WTC11 (cell line): ENCODE measurements at regions not wholly inside any gene's neighbourhood (a gene's known extent, or its start where the extent isn't known, plus 50 kb on each side); places are given as distances from the start of the nearest gene placed in this dataset.

Experiments
- ATAC-seq: fragments of 200-7000 bp; cut with Tn5 transposase; 2 replicates; pipeline ENCODE4 v1.10.0; 2021; ENCODE audit warnings: mild to moderate bottlenecking, moderate library complexity
- CTCF ChIA-PET: fragments of 300-600 bp; sonication (Branson Sonifier 250); formaldehyde crosslinking; loops from one replicate; lab custom pipeline; 2021; ENCODE audit warnings: antibody characterized with exemption; lab: Charles Lee
- POLR2A ChIA-PET: fragments of 350-600 bp; sonication (Branson Sonifier 250); formaldehyde crosslinking; loops from one replicate; lab custom pipeline; 2021; ENCODE audit warnings: antibody characterized with exemption; lab: Charles Lee
- DNase-seq: peaks from one replicate; pipeline ENCODE4 v3.0.0; 2021; ENCODE audit warnings: low spot score
- H3K27ac Mint-ChIP-seq: 2 replicates; pipeline ENCODE4 v1.8.0; 2021; ENCODE audit warnings: mixed read lengths
- H3K27me3 Mint-ChIP-seq: 2 replicates; pipeline ENCODE4 v1.8.0; 2021; ENCODE audit warnings: low read depth, mild to moderate bottlenecking, moderate library complexity, mixed read lengths
- H3K36me3 Mint-ChIP-seq: 2 replicates; pipeline ENCODE4 v1.8.0; 2021; ENCODE audit warnings: mixed read lengths
- H3K4me1 Mint-ChIP-seq: 2 replicates; pipeline ENCODE4 v1.8.0; 2022; ENCODE audit warnings: mixed read lengths
- H3K4me3 Mint-ChIP-seq: 2 replicates; pipeline ENCODE4 v1.8.0; 2021; ENCODE audit warnings: mild to moderate bottlenecking, moderate library complexity, mixed read lengths
- H3K9me3 Mint-ChIP-seq: 2 replicates; pipeline ENCODE4 v1.8.0; 2021; ENCODE audit warnings: mixed read lengths
- CBFB ChIP-seq: sonication (generic); formaldehyde crosslinking; IDR thresholded peaks from 2 replicates; pipeline ENCODE4 v1.8.1; 2022; ENCODE audit warnings: mild to moderate bottlenecking, low read depth, missing genetic modification reagents
- CREB1 ChIP-seq: sonication (generic); formaldehyde crosslinking; IDR thresholded peaks from 2 replicates; pipeline ENCODE4 v1.8.0; 2023; ENCODE audit warnings: mild to moderate bottlenecking, missing genetic modification reagents
- CREM ChIP-seq: sonication (generic); formaldehyde crosslinking; IDR thresholded peaks from 2 replicates; pipeline ENCODE4 v1.8.1; 2022; ENCODE audit warnings: mild to moderate bottlenecking, missing genetic modification reagents, moderate library complexity
- FOXJ3 ChIP-seq: sonication (generic); formaldehyde crosslinking; IDR thresholded peaks from 2 replicates; pipeline ENCODE4 v1.9.0; 2021; ENCODE audit warnings: missing genetic modification reagents, mild to moderate bottlenecking, borderline replicate concordance
- IRF2 ChIP-seq: sonication (generic); formaldehyde crosslinking; IDR thresholded peaks from 2 replicates; pipeline ENCODE4 v1.8.0; 2022; ENCODE audit warnings: low read depth, missing genetic modification reagents, borderline replicate concordance
- NFATC4 ChIP-seq: fragments of 250-450 bp; sonication (Bioruptor Pico); IDR thresholded peaks from 2 replicates; pipeline ENCODE4 v1.9.0; 2021; ENCODE audit warnings: mild to moderate bottlenecking
- NFE2L1 ChIP-seq: sonication (generic); formaldehyde crosslinking; IDR thresholded peaks from 2 replicates; pipeline ENCODE4 v1.8.1; 2023; ENCODE audit warnings: missing genetic modification reagents
- NR3C1 ChIP-seq: sonication (generic); formaldehyde crosslinking; conservative IDR thresholded peaks from 2 replicates; pipeline ENCODE4 v1.8.1; 2023; ENCODE audit warnings: low read depth, mild to moderate bottlenecking, missing genetic modification reagents
- OVOL2 ChIP-seq: fragments of 250-450 bp; sonication (Bioruptor Pico); IDR thresholded peaks from 2 replicates; pipeline ENCODE4 v1.9.0; 2021; ENCODE audit warnings: mild to moderate bottlenecking, borderline replicate concordance
- PRRX2 ChIP-seq: fragments of 250-450 bp; sonication (Bioruptor Pico); IDR thresholded peaks from 2 replicates; pipeline ENCODE4 v1.8.0; 2021; ENCODE audit warnings: mild to moderate bottlenecking
- RORB ChIP-seq: fragments of 250-450 bp; sonication (Bioruptor Pico); IDR thresholded peaks from 2 replicates; pipeline ENCODE4 v1.9.0; 2021; ENCODE audit warnings: mild to moderate bottlenecking
- SMAD3 ChIP-seq: sonication (generic); formaldehyde crosslinking; IDR thresholded peaks from 2 replicates; pipeline ENCODE4 v1.8.0; 2022; ENCODE audit warnings: missing genetic modification reagents, mild to moderate bottlenecking, borderline replicate concordance
- SOX15 ChIP-seq: fragments of 250-450 bp; sonication (Bioruptor Pico); IDR thresholded peaks from 2 replicates; pipeline ENCODE4 v1.9.0; 2021; ENCODE audit warnings: mild to moderate bottlenecking
- SP1 ChIP-seq: sonication (generic); formaldehyde crosslinking; conservative IDR thresholded peaks from 2 replicates; pipeline ENCODE4 v1.8.1; 2022; ENCODE audit warnings: missing genetic modification reagents
- TEAD1 ChIP-seq: sonication (generic); formaldehyde crosslinking; IDR thresholded peaks from 2 replicates; pipeline ENCODE4 v1.8.0; 2022; ENCODE audit warnings: mild to moderate bottlenecking, missing genetic modification reagents
- ZNF219 ChIP-seq: sonication (generic); formaldehyde crosslinking; IDR thresholded peaks from 2 replicates; pipeline ENCODE4 v1.8.0; 2023; ENCODE audit warnings: missing genetic modification reagents, mild to moderate bottlenecking, borderline replicate concordance
- ZNF263 ChIP-seq: sonication (generic); formaldehyde crosslinking; IDR thresholded peaks from 2 replicates; pipeline ENCODE4 v1.8.1; 2022; ENCODE audit warnings: low read depth, mild to moderate bottlenecking, moderate library complexity, missing genetic modification reagents
- ZNF423 ChIP-seq: fragments of 250-450 bp; sonication (Bioruptor Pico); IDR thresholded peaks from 2 replicates; pipeline ENCODE4 v2.1.2; 2022; ENCODE audit warnings: mild to moderate bottlenecking, moderate library complexity
- ZNF671 ChIP-seq: fragments of 250-450 bp; sonication (Bioruptor Pico); IDR thresholded peaks from 2 replicates; pipeline ENCODE4 v1.8.0; 2021; ENCODE audit warnings: mild to moderate bottlenecking
- TF ChIP-seq, protein P1 (sequence below): sonication (generic); formaldehyde crosslinking; IDR thresholded peaks from 2 replicates; pipeline ENCODE4 v1.8.1; 2023; ENCODE audit warnings: mild to moderate bottlenecking, missing genetic modification reagents
- TF ChIP-seq, protein P2 (sequence below): sonication (generic); formaldehyde crosslinking; IDR thresholded peaks from 2 replicates; pipeline ENCODE4 v1.8.1; 2022; ENCODE audit warnings: low read depth, missing genetic modification reagents, borderline replicate concordance
- TF ChIP-seq, protein P3 (sequence below): sonication (generic); formaldehyde crosslinking; IDR thresholded peaks from 2 replicates; pipeline ENCODE4 v1.8.0; 2022; ENCODE audit warnings: mild to moderate bottlenecking, missing genetic modification reagents
- TF ChIP-seq, protein P4 (sequence below): sonication (generic); formaldehyde crosslinking; IDR thresholded peaks from 2 replicates; pipeline ENCODE4 v1.8.1; 2022; ENCODE audit warnings: mild to moderate bottlenecking, moderate library complexity, missing genetic modification reagents
- TF ChIP-seq, protein P5 (sequence below): sonication (generic); formaldehyde crosslinking; IDR thresholded peaks from 2 replicates; pipeline ENCODE4 v1.8.1; 2023; ENCODE audit warnings: mild to moderate bottlenecking, moderate library complexity, missing genetic modification reagents

DNA sequence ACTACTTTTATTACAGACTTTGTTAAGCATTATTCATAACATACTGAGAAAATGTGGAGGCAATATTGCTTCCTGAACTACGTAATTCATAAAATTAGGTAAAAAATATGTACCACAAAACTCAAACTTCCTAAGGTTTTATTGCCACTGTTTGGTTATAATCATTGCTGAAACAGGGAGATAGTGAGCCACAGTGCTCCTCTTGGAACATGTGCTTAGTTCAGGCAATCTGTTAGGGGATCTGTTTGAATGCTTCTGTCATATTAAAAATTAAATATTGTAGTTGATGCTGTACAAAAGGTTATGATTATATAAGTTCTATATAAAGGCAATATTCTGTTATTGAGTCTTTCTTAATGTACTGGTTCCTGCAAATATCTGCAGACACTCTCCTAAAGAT, 480.7 kb downstream of the GRXCR1 start (continued):
- TF ChIP-seq, protein P1, sequence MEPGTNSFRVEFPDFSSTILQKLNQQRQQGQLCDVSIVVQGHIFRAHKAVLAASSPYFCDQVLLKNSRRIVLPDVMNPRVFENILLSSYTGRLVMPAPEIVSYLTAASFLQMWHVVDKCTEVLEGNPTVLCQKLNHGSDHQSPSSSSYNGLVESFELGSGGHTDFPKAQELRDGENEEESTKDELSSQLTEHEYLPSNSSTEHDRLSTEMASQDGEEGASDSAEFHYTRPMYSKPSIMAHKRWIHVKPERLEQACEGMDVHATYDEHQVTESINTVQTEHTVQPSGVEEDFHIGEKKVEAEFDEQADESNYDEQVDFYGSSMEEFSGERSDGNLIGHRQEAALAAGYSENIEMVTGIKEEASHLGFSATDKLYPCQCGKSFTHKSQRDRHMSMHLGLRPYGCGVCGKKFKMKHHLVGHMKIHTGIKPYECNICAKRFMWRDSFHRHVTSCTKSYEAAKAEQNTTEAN, result no peak
- TF ChIP-seq RORB (CRISPR knock-in tag), result no peak

DNA sequence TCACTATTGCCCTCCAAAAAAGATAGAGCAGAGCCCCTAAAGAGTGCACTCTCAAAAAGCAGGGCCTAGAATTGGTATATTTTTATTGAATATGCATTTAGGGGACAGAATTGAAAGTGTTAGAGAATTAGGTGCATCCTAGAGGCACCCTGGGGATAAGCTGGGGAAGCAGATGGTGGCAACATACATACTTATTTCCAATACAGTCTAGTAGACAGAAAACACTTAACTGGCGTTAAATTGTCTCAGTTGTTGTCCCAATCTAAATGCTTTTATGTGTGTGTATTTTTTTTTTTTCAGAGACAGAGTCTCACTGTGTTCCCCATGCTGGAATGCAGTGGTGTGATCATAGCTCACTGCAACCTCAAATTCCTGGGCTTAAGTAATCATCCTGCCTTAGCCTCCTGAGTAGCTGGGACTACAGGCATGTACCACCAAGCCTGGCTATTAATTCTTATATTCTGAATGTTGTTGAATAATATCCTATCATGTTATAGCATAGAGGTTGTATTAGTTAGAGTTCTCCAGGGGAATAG, 481.8 kb downstream of the GRXCR1 start:
- no peak for DNase-seq
- no peak for TF ChIP-seq NFE2L1
- TF ChIP-seq ZNF671 (CRISPR knock-in tag), result no peak
- no peak for TF ChIP-seq CREM (CRISPR knock-in tag)
- ChIA-PET POLR2A (no interaction called here), CTCF (no interaction called here)
- no peak overlapping the region for H3K4me3 Mint-ChIP-seq
- H3K36me3 Mint-ChIP-seq, result no peaks in the 10 kb centered on the region
- H3K9me3 Mint-ChIP-seq, result 0 out of 2 replicates have a peak, but pooled peaks cover 4% of the 10 kb centered on the region
- no peaks in the 10 kb centered on the region for H3K27me3 Mint-ChIP-seq
- ATAC-seq, result no peak
- no peak overlapping the region for H3K27ac Mint-ChIP-seq
- H3K4me1 Mint-ChIP-seq, result peaks cover 4% of the 10 kb centered on the region

DNA sequence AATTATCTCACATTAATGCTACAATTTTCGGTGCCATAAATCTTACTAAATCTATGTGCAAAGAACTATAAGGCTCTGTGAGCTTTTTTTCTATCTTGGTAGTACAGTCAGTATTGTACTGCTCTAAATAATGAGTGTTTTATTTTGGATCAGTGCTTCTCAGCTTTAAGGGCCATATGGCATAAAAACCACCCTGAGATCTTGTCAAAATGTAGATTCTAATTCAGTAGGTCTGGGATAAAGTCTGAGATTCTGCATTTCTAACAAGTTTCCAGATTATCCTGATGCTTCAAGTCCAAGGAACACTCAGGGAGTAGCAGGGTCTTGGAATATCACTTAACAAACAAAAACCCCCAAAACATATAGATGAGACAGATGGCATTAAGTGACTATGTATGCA, 486.5 kb downstream of the GRXCR1 start:
- Mint-ChIP-seq H3K4me3 (no peak overlapping the region), H3K36me3 (no peaks in the 10 kb centered on the region), H3K4me1 (peaks cover 12% of the 10 kb centered on the region), H3K9me3 (0 out of 2 replicates have a peak, but pooled peaks cover 4% of the 10 kb centered on the region), H3K27ac (0 out of 2 replicates have a peak overlapping the region, but pooled peaks have one; percentile 43), H3K27me3 (no peaks in the 10 kb centered on the region)
- no peak for TF ChIP-seq PRRX2 (CRISPR knock-in tag)
- TF ChIP-seq ZNF263 (CRISPR knock-in tag), result no peak
- TF ChIP-seq CBFB (CRISPR knock-in tag), result no peak
- no peak for TF ChIP-seq ZNF423 (CRISPR knock-in tag)
- TF ChIP-seq, protein P2, sequence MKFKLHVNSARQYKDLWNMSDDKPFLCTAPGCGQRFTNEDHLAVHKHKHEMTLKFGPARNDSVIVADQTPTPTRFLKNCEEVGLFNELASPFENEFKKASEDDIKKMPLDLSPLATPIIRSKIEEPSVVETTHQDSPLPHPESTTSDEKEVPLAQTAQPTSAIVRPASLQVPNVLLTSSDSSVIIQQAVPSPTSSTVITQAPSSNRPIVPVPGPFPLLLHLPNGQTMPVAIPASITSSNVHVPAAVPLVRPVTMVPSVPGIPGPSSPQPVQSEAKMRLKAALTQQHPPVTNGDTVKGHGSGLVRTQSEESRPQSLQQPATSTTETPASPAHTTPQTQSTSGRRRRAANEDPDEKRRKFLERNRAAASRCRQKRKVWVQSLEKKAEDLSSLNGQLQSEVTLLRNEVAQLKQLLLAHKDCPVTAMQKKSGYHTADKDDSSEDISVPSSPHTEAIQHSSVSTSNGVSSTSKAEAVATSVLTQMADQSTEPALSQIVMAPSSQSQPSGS (CRISPR knock-in tag), result no peak
- no peak for TF ChIP-seq FOXJ3
- no peak for TF ChIP-seq SOX15
- TF ChIP-seq TEAD1 (CRISPR knock-in tag), result no peak
- no peak for TF ChIP-seq NFATC4 (CRISPR knock-in tag)
- no peak for TF ChIP-seq OVOL2
- TF ChIP-seq NR3C1 (CRISPR knock-in tag), result no peak
- CTCF ChIA-PET, result no interaction called here
- ATAC-seq (no peak), DNase-seq (no peak)
- POLR2A ChIA-PET, result no interaction called here

DNA sequence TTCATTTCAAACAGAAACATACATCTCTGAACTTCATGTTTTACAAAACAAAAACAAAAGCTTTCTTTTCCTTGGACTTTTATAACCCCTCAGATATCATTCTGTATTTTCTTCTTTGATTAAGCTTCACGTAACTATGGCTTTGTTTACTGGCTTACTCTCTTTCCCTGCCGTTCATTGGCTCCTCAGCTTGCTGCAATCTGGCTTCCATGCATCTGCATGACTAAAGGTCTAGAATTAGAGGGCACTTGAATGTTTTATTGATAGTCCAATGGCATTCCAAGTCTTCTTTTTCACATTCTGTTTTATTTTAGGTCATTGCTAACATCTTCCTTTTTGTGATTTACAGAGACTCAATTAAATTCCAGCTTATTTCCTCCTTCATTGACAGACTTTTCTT, 487.6 kb downstream of the GRXCR1 start:
- peak overlapping the region; percentile 17 for H3K4me3 Mint-ChIP-seq
- no peaks in the 10 kb centered on the region for H3K27me3 Mint-ChIP-seq
- ATAC-seq (peak; percentile 84), DNase-seq (no peak)
- ChIA-PET POLR2A (no interaction called here), CTCF (no interaction called here)
- peaks cover 12% of the 10 kb centered on the region for H3K4me1 Mint-ChIP-seq
- H3K27ac Mint-ChIP-seq, result peak overlapping the region; percentile 85
- no peaks in the 10 kb centered on the region for H3K36me3 Mint-ChIP-seq
- 0 out of 2 replicates have a peak, but pooled peaks cover 4% of the 10 kb centered on the region for H3K9me3 Mint-ChIP-seq
- TF ChIP-seq IRF2 (CRISPR knock-in tag), result no peak
- no peak for TF ChIP-seq ZNF263 (CRISPR knock-in tag)
- TF ChIP-seq, protein P2 (CRISPR knock-in tag), result no peak
- TF ChIP-seq, protein P3, sequence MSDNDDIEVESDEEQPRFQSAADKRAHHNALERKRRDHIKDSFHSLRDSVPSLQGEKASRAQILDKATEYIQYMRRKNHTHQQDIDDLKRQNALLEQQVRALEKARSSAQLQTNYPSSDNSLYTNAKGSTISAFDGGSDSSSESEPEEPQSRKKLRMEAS (CRISPR knock-in tag), result no peak
- TF ChIP-seq, protein P4, sequence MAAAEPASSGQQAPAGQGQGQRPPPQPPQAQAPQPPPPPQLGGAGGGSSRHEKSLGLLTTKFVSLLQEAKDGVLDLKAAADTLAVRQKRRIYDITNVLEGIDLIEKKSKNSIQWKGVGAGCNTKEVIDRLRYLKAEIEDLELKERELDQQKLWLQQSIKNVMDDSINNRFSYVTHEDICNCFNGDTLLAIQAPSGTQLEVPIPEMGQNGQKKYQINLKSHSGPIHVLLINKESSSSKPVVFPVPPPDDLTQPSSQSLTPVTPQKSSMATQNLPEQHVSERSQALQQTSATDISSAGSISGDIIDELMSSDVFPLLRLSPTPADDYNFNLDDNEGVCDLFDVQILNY (CRISPR knock-in tag), result no peak
- TF ChIP-seq, protein P5, sequence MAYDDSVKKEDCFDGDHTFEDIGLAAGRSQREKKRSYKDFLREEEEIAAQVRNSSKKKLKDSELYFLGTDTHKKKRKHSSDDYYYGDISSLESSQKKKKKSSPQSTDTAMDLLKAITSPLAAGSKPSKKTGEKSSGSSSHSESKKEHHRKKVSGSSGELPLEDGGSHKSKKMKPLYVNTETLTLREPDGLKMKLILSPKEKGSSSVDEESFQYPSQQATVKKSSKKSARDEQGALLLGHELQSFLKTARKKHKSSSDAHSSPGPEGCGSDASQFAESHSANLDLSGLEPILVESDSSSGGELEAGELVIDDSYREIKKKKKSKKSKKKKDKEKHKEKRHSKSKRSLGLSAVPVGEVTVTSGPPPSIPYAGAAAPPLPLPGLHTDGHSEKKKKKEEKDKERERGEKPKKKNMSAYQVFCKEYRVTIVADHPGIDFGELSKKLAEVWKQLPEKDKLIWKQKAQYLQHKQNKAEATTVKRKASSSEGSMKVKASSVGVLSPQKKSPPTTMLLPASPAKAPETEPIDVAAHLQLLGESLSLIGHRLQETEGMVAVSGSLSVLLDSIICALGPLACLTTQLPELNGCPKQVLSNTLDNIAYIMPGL (CRISPR knock-in tag), result no peak
- TF ChIP-seq ZNF219 (CRISPR knock-in tag), result no peak
- TF ChIP-seq SMAD3, result no peak
- TF ChIP-seq CREB1 (CRISPR knock-in tag), result no peak
- TF ChIP-seq NR3C1 (CRISPR knock-in tag), result no peak
- TF ChIP-seq SP1 (CRISPR knock-in tag), result no peak
- no peak for TF ChIP-seq SOX15
